Smooth muscle cell (in vitro differentiated cells): ENCODE measurements at regions not wholly inside any gene's neighbourhood (a gene's known extent, or its start where the extent isn't known, plus 50 kb on each side); places are given as distances from the start of the nearest gene placed in this dataset.
A peak's percentile ranks its signal among the peaks of the same experiment; 100 is the strongest.
"Not testable (repeated sequence)": the region's sequence is repeated elsewhere in the genome, so short reads cannot be mapped to it uniquely, and the experiment has no call there.

Experiments
- DNase-seq: peaks from one replicate; lab custom pipeline; 2025; ENCODE audit not compliant: unreplicated experiment; lab: John Stamatoyannopoulos, UW
- H2AFZ ChIP-seq: fragments of 200-600 bp; sonication (generic); 2 replicates; pipeline ENCODE4 v1.6.0; 2016; ENCODE audit warnings: antibody characterized with exemption, low read depth, mild to moderate bottlenecking
- H3F3A ChIP-seq: fragments of 200-600 bp; sonication (generic); 2 replicates; pipeline ENCODE4 v1.6.0; 2017; ENCODE audit warnings: antibody characterized with exemption, low read depth
- H3K27ac ChIP-seq: fragments of 200-600 bp; sonication (generic); 2 replicates; pipeline ENCODE4 v1.5.1; 2016; ENCODE audit warnings: low read depth, mild to moderate bottlenecking
- H3K27me3 ChIP-seq: fragments of 200-600 bp; sonication (generic); 2 replicates; pipeline ENCODE4 v1.6.1; 2016; ENCODE audit warnings: low read depth, mild to moderate bottlenecking
- H3K36me3 ChIP-seq: fragments of 200-600 bp; sonication (generic); 2 replicates; pipeline ENCODE4 v1.5.1; 2016; ENCODE audit warnings: low read depth
- H3K4me1 ChIP-seq: fragments of 200-600 bp; sonication (generic); 2 replicates; pipeline ENCODE4 v1.5.1; 2016; ENCODE audit warnings: low read depth
- H3K4me2 ChIP-seq: fragments of 200-600 bp; sonication (generic); 2 replicates; pipeline ENCODE4 v1.6.0; 2016; ENCODE audit warnings: mild to moderate bottlenecking
- H3K4me3 ChIP-seq: fragments of 200-600 bp; sonication (generic); 2 replicates; pipeline ENCODE4 v1.5.1; 2016; ENCODE audit warnings: mild to moderate bottlenecking
- H3K79me2 ChIP-seq: fragments of 200-600 bp; sonication (generic); 2 replicates; pipeline ENCODE4 v1.6.0; 2016; ENCODE audit warnings: low read depth, mild to moderate bottlenecking
- H3K9ac ChIP-seq: fragments of 200-600 bp; sonication (generic); 2 replicates; pipeline ENCODE4 v1.6.0; 2016; ENCODE audit warnings: low read depth
- H3K9me3 ChIP-seq: fragments of 200-600 bp; sonication (generic); replicated peaks from 2 replicates; pipeline ENCODE4 v1.5.1; 2016; ENCODE audit warnings: low read depth
- H4K20me1 ChIP-seq: fragments of 200-600 bp; sonication (generic); 2 replicates; pipeline ENCODE4 v1.6.0; 2016; ENCODE audit warnings: low read depth
- CTCF ChIP-seq: fragments of 200-600 bp; sonication (generic); IDR thresholded peaks from 2 replicates; pipeline ENCODE4 v1.5.1; 2017; ENCODE audit warnings: borderline replicate concordance, mild to moderate bottlenecking, antibody characterized with exemption; ENCODE audit not compliant: insufficient read depth, poor library complexity, severe bottlenecking
- WGBS: methylation state at CpG from one replicate; pipeline ENCODE4 v1.1.7; 2016; ENCODE audit warnings: low lambda C conversion rate; 5-methylcytosine and 5-hydroxymethylcytosine counted together

GRCh38 chr14:83975435-83975834 lies 1554.5 kb upstream of the FLRT2 start:
- Histone ChIP-seq H3K9ac (no peak overlapping the region), H3K79me2 (no peaks in the 10 kb centered on the region), H4K20me1 (no peaks in the 10 kb centered on the region), H3K36me3 (no peaks in the 10 kb centered on the region), H2AFZ (peak overlapping the region; percentile 16), H3K27me3 (no peaks in the 10 kb centered on the region), H3K4me1 (no peaks in the 10 kb centered on the region), H3F3A (no peaks in the 10 kb centered on the region), H3K4me2 (peak overlapping the region; percentile 8), H3K9me3 (no peaks in the 10 kb centered on the region), H3K27ac (peak overlapping the region; percentile 21), H3K4me3 (no peak overlapping the region)
- DNase-seq, result no peak
- WGBS, result 63% methylated on average over 2 of the region's 2 CpGs
- no peak for TF ChIP-seq CTCF

GRCh38 chr14:83975841-83976770 lies 1553.8 kb upstream of the FLRT2 start:
- Histone ChIP-seq H4K20me1 (no peaks in the 10 kb centered on the region), H3K27ac (peak overlapping the region; percentile 21), H3K36me3 (no peaks in the 10 kb centered on the region), H3F3A (no peaks in the 10 kb centered on the region), H3K9me3 (no peaks in the 10 kb centered on the region), H3K4me2 (peak overlapping the region; percentile 8), H3K4me1 (no peaks in the 10 kb centered on the region), H3K79me2 (no peaks in the 10 kb centered on the region), H2AFZ (peak overlapping the region; percentile 16), H3K27me3 (no peaks in the 10 kb centered on the region), H3K4me3 (no peak overlapping the region), H3K9ac (no peak overlapping the region)
- WGBS, result 35% methylated on average over 7 of the region's 7 CpGs
- no peak for DNase-seq
- no peak for TF ChIP-seq CTCF

- no peaks in the 10 kb centered on the region for H3K4me1 ChIP-seq
- H3F3A ChIP-seq, result no peaks in the 10 kb centered on the region
- DNase-seq, result no peak
- H3K4me3 ChIP-seq, result no peak overlapping the region
- no peaks in the 10 kb centered on the region for H4K20me1 ChIP-seq
- H3K27ac ChIP-seq, result no peak overlapping the region
- TF ChIP-seq CTCF, result no peak
- no peak overlapping the region for H2AFZ ChIP-seq
- 67% methylated on average over 5 of the region's 5 CpGs for WGBS
- H3K79me2 ChIP-seq, result no peaks in the 10 kb centered on the region
- no peak overlapping the region for H3K4me2 ChIP-seq
- H3K9ac ChIP-seq, result no peak overlapping the region
- no peaks in the 10 kb centered on the region for H3K27me3 ChIP-seq
- no peaks in the 10 kb centered on the region for H3K9me3 ChIP-seq
- H3K36me3 ChIP-seq, result no peaks in the 10 kb centered on the region
Observed at GRCh38 chr14:83977583-83977982, 1552.4 kb upstream of the FLRT2 start.

- H3K79me2 ChIP-seq, H3K27me3 ChIP-seq, H3K9ac ChIP-seq, DNase-seq, H3K9me3 ChIP-seq, H3K4me1 ChIP-seq, H4K20me1 ChIP-seq, H3K27ac ChIP-seq, H3F3A ChIP-seq, H3K36me3 ChIP-seq, H3K4me2 ChIP-seq, H2AFZ ChIP-seq, H3K4me3 ChIP-seq: not testable (repeated sequence)
- WGBS, result 84% methylated on average over 3 of the region's 3 CpGs
Observed at GRCh38 chr14:83981676-83982258, 1548.2 kb upstream of the FLRT2 start.
